GM21723 (cell line): ENCODE measurements at regions not wholly inside any gene's neighbourhood (a gene's known extent, or its start where the extent isn't known, plus 50 kb on each side); places are given as distances from the start of the nearest gene placed in this dataset.

Experiments
- ATAC-seq: cut with Tn5 transposase; IDR thresholded peaks from one replicate; pipeline ENCODE4 v1.9.1; 2021; ENCODE audit warnings: mild to moderate bottlenecking, moderate library complexity; ENCODE audit not compliant: unreplicated experiment

- ATAC-seq = no peak
These were observed 134.8 kb downstream of the CD83 start for GRCh38 chr6:14252271-14252850.

GRCh38 chr6:14254505-14254904 lies 136.9 kb downstream of the CD83 start:
- peak; percentile 89 for ATAC-seq

- no peak for ATAC-seq
These were observed 138.3 kb downstream of the CD83 start for GRCh38 chr6:14255916-14256315.

GRCh38 chr6:14258117-14258516 lies 140.5 kb downstream of the CD83 start:
- no peak for ATAC-seq

GRCh38 chr6:14258695-14259593 lies 141.4 kb downstream of the CD83 start:
- no peak for ATAC-seq

GRCh38 chr6:14259594-14260152 lies 142.1 kb downstream of the CD83 start:
- no peak for ATAC-seq

GRCh38 chr6:14260839-14261238 lies 143.3 kb downstream of the CD83 start:
- ATAC-seq = no peak

GRCh38 chr6:14263881-14264424 lies 146.4 kb downstream of the CD83 start:
- no peak for ATAC-seq

GRCh38 chr6:14265049-14266021 lies 147.8 kb downstream of the CD83 start:
- ATAC-seq = no peak

GRCh38 chr6:14266266-14266665 lies 148.7 kb downstream of the CD83 start:
- ATAC-seq = no peak

GRCh38 chr6:14267885-14268660 lies 150.5 kb downstream of the CD83 start:
- no peak for ATAC-seq

GRCh38 chr6:14269436-14269835 lies 151.9 kb downstream of the CD83 start:
- no peak for ATAC-seq

GRCh38 chr6:14270142-14270893 lies 152.7 kb downstream of the CD83 start:
- no peak for ATAC-seq

- no peak for ATAC-seq
These were observed 153.6 kb downstream of the CD83 start for GRCh38 chr6:14270925-14271788.

GRCh38 chr6:14271789-14272736 lies 154.5 kb downstream of the CD83 start:
- ATAC-seq = no peak

GRCh38 chr6:14272737-14273085 lies 155.1 kb downstream of the CD83 start:
- ATAC-seq = no peak

- no peak for ATAC-seq
These were observed 155.6 kb downstream of the CD83 start for GRCh38 chr6:14273191-14273590.
